SH-SY5Y (cell line): ENCODE measurements at regions not wholly inside any gene's neighbourhood (a gene's known extent, or its start where the extent isn't known, plus 50 kb on each side); places are given as distances from the start of the nearest gene placed in this dataset.

Experiments used
- GATA2 ChIP-seq: IDR thresholded peaks from 2 replicates; pipeline ENCODE4 v1.6.1; 2011; ENCODE audit warnings: mild to moderate bottlenecking, low read depth, low read length
- GATA3 ChIP-seq: IDR thresholded peaks from 2 replicates; pipeline ENCODE4 v1.6.1; 2011; ENCODE audit warnings: low read depth, mild to moderate bottlenecking, low read length, moderate library complexity

- no peak for TF ChIP-seq GATA2
- TF ChIP-seq GATA3 = no peak
These were observed 158.9 kb downstream of the NUP210 start for GRCh38 chr3:13261104-13261830.
